Mesothelial cell of epicardium (in vitro differentiated cells): ENCODE measurements at regions not wholly inside any gene's neighbourhood (a gene's known extent, or its start where the extent isn't known, plus 50 kb on each side); places are given as distances from the start of the nearest gene placed in this dataset.

ENCODE experiments used
- DNase-seq, 2 experiments: peaks; one replicate each; pipeline ENCODE4 v3.0.0; 2021; ENCODE audit warnings: low spot score in 2 of 2; ENCODE audit not compliant: unreplicated experiment in 2 of 2
- H3K27ac Mint-ChIP-seq: 2 replicates; pipeline ENCODE4 v1.8.0; 2021; ENCODE audit warnings: mixed read lengths
- H3K27me3 Mint-ChIP-seq: 2 replicates; pipeline ENCODE4 v1.8.0; 2021; ENCODE audit warnings: low read depth, mixed read lengths
- H3K36me3 Mint-ChIP-seq: 2 replicates; pipeline ENCODE4 v1.8.0; 2021; ENCODE audit warnings: mixed read lengths
- H3K4me1 Mint-ChIP-seq: 2 replicates; pipeline ENCODE4 v1.8.0; 2021; ENCODE audit warnings: mixed read lengths
- H3K4me3 Mint-ChIP-seq: 2 replicates; pipeline ENCODE4 v1.8.0; 2021; ENCODE audit warnings: mild to moderate bottlenecking, moderate library complexity, mixed read lengths
- H3K9me3 Mint-ChIP-seq: 2 replicates; pipeline ENCODE4 v1.8.0; 2021; ENCODE audit warnings: mixed read lengths
- TF ChIP-seq, protein P1 (sequence below): fragments of 200-600 bp; sonication (generic); IDR thresholded peaks from one replicate; pipeline ENCODE4 v1.5.0; 2021; ENCODE audit warnings: antibody characterized with exemption; ENCODE audit not compliant: unreplicated experiment

DNA sequence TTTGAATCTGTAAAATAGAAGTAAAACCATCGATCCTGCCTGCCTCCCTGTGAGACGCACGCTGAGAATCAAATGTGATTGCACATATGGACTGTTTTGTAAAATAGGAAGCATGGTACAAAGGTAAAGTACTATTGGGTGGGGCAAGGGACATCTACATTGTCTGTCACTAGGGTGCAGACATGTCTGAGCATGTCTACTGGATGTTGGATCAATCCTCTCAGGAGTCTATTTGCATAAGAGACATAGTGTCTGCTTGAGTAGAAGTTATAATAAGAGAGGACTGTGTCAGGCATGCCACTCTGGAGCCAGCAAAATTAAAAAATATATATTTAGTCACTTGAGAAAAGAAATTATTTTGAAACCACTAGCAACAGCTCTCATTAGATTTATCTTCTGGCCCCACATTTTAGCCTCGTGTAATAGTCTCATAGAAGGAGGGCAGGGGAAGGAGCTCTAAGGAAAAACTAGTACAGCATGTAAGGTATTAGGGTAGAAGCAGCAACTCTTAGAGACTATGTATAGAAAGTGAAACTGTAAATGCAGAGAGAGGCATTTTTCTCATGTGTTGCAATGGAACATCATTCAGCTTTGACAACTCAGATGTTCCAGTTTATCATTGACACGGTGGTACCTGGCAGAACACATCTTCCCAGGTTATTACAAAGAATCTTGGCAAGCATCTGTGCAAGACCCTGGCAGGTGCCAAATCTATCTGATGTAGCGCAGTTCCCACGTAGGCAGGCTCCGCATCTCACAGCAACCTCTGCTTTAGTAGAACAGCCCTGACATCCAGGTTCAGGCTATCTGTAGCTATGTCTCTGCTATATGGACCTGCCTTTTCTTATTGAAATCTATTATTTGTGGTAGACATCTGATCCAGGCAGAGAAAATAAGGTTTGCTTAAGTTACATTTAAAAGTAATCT lies 85.2 kb upstream of the CHL1 start:
- H3K4me3 Mint-ChIP-seq = no peak overlapping the region
- no peak for DNase-seq
- peaks cover 7% of the 10 kb centered on the region for H3K27me3 Mint-ChIP-seq
- no peaks in the 10 kb centered on the region for H3K9me3 Mint-ChIP-seq
- no peaks in the 10 kb centered on the region for H3K36me3 Mint-ChIP-seq
- no peak overlapping the region for H3K27ac Mint-ChIP-seq
- no peaks in the 10 kb centered on the region for H3K4me1 Mint-ChIP-seq
- TF ChIP-seq, protein P1, sequence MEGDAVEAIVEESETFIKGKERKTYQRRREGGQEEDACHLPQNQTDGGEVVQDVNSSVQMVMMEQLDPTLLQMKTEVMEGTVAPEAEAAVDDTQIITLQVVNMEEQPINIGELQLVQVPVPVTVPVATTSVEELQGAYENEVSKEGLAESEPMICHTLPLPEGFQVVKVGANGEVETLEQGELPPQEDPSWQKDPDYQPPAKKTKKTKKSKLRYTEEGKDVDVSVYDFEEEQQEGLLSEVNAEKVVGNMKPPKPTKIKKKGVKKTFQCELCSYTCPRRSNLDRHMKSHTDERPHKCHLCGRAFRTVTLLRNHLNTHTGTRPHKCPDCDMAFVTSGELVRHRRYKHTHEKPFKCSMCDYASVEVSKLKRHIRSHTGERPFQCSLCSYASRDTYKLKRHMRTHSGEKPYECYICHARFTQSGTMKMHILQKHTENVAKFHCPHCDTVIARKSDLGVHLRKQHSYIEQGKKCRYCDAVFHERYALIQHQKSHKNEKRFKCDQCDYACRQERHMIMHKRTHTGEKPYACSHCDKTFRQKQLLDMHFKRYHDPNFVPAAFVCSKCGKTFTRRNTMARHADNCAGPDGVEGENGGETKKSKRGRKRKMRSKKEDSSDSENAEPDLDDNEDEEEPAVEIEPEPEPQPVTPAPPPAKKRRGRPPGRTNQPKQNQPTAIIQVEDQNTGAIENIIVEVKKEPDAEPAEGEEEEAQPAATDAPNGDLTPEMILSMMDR = no peak

DNA sequence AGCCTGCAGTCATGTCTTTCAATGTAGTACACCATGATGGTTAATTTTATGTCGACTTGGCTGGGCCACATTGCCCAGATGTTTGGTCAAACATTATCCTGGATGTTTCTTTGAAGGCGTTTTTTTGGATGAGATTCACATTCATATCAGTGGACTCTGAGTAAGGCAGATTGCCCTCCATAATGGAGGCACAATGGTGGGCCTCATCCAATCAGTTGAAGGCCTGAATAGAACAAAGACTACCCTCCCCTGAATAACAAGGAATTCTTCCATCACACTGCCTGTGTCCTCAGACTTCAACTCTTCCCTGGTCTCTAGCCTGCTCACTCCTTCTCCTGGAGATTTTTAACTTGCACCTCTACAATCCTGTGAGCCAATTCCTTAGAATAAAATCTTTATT lies 83.8 kb upstream of the CHL1 start:
- H3K36me3 Mint-ChIP-seq = no peaks in the 10 kb centered on the region
- no peaks in the 10 kb centered on the region for H3K9me3 Mint-ChIP-seq
- TF ChIP-seq, protein P1 = no peak
- no peak for DNase-seq
- H3K4me1 Mint-ChIP-seq = no peaks in the 10 kb centered on the region
- H3K27me3 Mint-ChIP-seq = peaks cover 9% of the 10 kb centered on the region
- no peak overlapping the region for H3K27ac Mint-ChIP-seq
- H3K4me3 Mint-ChIP-seq = no peak overlapping the region

DNA sequence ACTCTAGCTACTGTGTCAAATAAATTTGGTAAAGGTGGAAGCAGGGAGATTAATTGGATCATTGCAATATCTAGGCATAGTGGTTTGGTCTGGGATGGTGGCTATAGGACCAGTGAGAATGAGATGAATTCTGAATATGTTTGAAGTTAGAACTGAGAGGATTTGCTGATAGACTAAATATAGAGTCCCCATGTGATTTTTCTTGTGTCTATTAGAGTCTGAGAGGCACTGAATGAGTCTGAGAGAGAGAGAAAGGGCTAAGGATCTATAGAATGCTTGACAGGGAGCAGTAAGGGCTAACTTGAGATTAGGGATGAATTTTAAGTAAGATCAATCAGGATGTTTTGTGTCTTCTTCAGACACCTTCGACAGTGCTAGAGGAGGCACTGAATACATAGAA lies 77.9 kb upstream of the CHL1 start:
- Mint-ChIP-seq H3K27me3 (peaks cover 14% of the 10 kb centered on the region), H3K4me1 (no peaks in the 10 kb centered on the region), H3K36me3 (no peaks in the 10 kb centered on the region), H3K27ac (no peak overlapping the region), H3K9me3 (no peaks in the 10 kb centered on the region), H3K4me3 (no peak overlapping the region)
- TF ChIP-seq, protein P1 = no peak
- no peak for DNase-seq

DNA sequence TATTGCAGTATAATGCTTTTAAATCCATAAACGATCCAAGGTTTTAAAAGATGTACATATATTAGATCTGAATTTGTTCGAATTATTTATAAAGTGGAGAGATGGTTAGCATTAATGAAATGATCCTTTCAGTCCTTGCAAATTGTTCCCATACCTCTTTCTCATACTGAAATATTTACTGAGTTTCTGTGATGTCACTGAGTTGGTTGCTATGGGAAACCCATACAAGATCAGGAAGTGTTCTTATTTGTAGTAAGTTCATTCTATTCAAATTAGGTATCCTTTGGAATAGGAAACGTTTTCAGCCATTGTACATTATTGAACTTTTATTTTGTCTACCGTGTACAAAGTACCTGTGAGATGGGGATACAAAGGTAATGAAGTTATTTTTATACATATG lies 73.2 kb upstream of the CHL1 start:
- no peaks in the 10 kb centered on the region for H3K4me1 Mint-ChIP-seq
- TF ChIP-seq, protein P1 = no peak
- no peaks in the 10 kb centered on the region for H3K9me3 Mint-ChIP-seq
- no peak overlapping the region for H3K4me3 Mint-ChIP-seq
- H3K27me3 Mint-ChIP-seq = peaks cover 5% of the 10 kb centered on the region
- no peak for DNase-seq
- H3K27ac Mint-ChIP-seq = no peak overlapping the region
- no peaks in the 10 kb centered on the region for H3K36me3 Mint-ChIP-seq

DNA sequence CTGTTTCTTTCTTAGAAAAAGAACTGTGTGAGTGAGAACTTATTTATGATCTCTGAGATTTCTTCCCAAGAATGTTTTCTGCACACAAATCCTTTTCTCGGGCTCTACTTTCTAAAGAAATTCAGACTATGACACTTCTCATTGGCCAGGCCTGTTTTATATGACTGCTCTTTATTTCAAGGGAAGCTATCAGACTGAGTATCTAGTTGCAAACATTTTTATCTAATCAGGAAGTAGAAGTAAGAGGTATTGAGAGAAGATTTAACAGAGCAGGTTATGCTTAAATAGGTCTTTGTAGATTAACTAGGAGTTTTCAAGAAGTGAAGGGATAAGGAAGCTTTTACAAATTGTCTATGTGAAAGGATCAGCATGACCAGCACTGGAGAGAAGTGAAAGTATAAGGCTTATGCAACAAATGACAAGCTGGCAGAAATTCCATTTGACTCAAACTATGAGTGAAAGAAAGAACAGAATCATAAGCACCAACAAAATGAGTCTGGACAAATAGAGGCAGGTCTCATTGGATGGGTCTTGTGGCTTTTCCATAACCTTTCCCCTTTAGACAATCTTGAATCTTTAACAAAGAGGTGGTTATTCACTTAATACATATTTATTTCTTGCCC lies 71.9 kb upstream of the CHL1 start:
- no peaks in the 10 kb centered on the region for H3K36me3 Mint-ChIP-seq
- no peak overlapping the region for H3K4me3 Mint-ChIP-seq
- H3K4me1 Mint-ChIP-seq = no peaks in the 10 kb centered on the region
- no peak overlapping the region for H3K27ac Mint-ChIP-seq
- no peaks in the 10 kb centered on the region for H3K9me3 Mint-ChIP-seq
- TF ChIP-seq, protein P1 = no peak
- H3K27me3 Mint-ChIP-seq = peaks cover 5% of the 10 kb centered on the region
- no peak for DNase-seq
